Mesenchymal stem cell (in vitro differentiated cells and primary cell): ENCODE measurements at regions not wholly inside any gene's neighbourhood (a gene's known extent, or its start where the extent isn't known, plus 50 kb on each side); places are given as distances from the start of the nearest gene placed in this dataset.

Source experiments
- DNase-seq: peaks from one replicate; pipeline ENCODE4 v3.0.0-alpha.2; 2013
- H2AFZ ChIP-seq: one replicate; pipeline ENCODE4 v1.6.1; 2013; ENCODE audit warnings: low read depth, mild to moderate bottlenecking, control low read depth, inconsistent platforms, low read length, moderate library complexity
- H2AK5ac ChIP-seq: 2 replicates; pipeline ENCODE4 v1.6.1; 2013; ENCODE audit warnings: low read length, moderate library complexity, mild to moderate bottlenecking, inconsistent platforms; ENCODE audit not compliant: severe bottlenecking
- H2BK120ac ChIP-seq: one replicate; pipeline ENCODE4 v1.6.1; 2013; ENCODE audit warnings: low read depth, mild to moderate bottlenecking, inconsistent platforms, low read length, moderate library complexity
- H2BK12ac ChIP-seq, 2 experiments: one replicate each; pipeline ENCODE4 v1.6.1; 2013; ENCODE audit warnings: inconsistent platforms in 2 of 2, low read length in 2 of 2, mild to moderate bottlenecking in 2 of 2, moderate library complexity in 2 of 2, control low read depth in 1 of 2
- H2BK15ac ChIP-seq: one replicate; pipeline ENCODE4 v1.6.1; 2013; ENCODE audit warnings: mild to moderate bottlenecking, low read depth, inconsistent platforms; ENCODE audit not compliant: poor library complexity, severe bottlenecking
- H2BK5ac ChIP-seq: 2 replicates; pipeline ENCODE4 v1.6.1; 2013; ENCODE audit warnings: low read depth, mild to moderate bottlenecking, low read length, control low read depth, inconsistent platforms; ENCODE audit not compliant: poor library complexity, severe bottlenecking
- H3K14ac ChIP-seq, 2 experiments: one replicate each; pipeline ENCODE4 v1.6.1; 2013; ENCODE audit warnings: inconsistent platforms in 2 of 2, low read length in 2 of 2, control low read depth in 1 of 2, mild to moderate bottlenecking in 1 of 2, moderate library complexity in 1 of 2
- H3K18ac ChIP-seq, 2 experiments: one replicate each; pipeline ENCODE4 v1.6.1; 2013; ENCODE audit warnings: inconsistent platforms in 2 of 2, low read length in 2 of 2, control low read depth in 1 of 2, low read depth in 1 of 2, mild to moderate bottlenecking in 1 of 2
- H3K23ac ChIP-seq, 2 experiments: one replicate each; pipeline ENCODE4 v1.6.1; 2013; ENCODE audit warnings: inconsistent platforms in 2 of 2, low read length in 2 of 2, mild to moderate bottlenecking in 2 of 2, moderate library complexity in 2 of 2, control low read depth in 1 of 2
- H3K27ac ChIP-seq: 2 replicates; pipeline ENCODE4 v1.5.1; 2013; ENCODE audit warnings: mild to moderate bottlenecking, moderate library complexity, low read length, control low read depth, inconsistent platforms; ENCODE audit not compliant: poor library complexity, severe bottlenecking
- H3K27me3 ChIP-seq, 2 experiments: 2 replicates each; pipeline versions ENCODE4 v1.6.1 to v1.7.0; 2013; ENCODE audit warnings: low read length in 2 of 2, mild to moderate bottlenecking in 2 of 2, moderate library complexity in 2 of 2, control low read depth in 1 of 2, inconsistent platforms in 1 of 2; ENCODE audit not compliant: control insufficient read depth in 1 of 2, insufficient read depth in 1 of 2
- H3K36me3 ChIP-seq, 2 experiments: 2 replicates each; pipeline versions ENCODE4 v1.6.1 to v1.7.0; 2013; ENCODE audit warnings: low read length in 2 of 2, control low read depth in 1 of 2, inconsistent platforms in 1 of 2, low read depth in 1 of 2, mild to moderate bottlenecking in 1 of 2; ENCODE audit not compliant: insufficient read depth in 2 of 2, control insufficient read depth in 1 of 2
- H3K4ac ChIP-seq, 2 experiments: one replicate each; pipeline ENCODE4 v1.6.1; 2013; ENCODE audit warnings: inconsistent platforms in 2 of 2, low read length in 2 of 2, mild to moderate bottlenecking in 2 of 2, moderate library complexity in 2 of 2, control low read depth in 1 of 2, low read depth in 1 of 2
- H3K4me1 ChIP-seq: 2 replicates; pipeline ENCODE4 v1.6.1; 2013; ENCODE audit warnings: low read depth, low read length, control low read depth; ENCODE audit not compliant: control insufficient read depth, insufficient read depth
- H3K4me2 ChIP-seq: 2 replicates; pipeline ENCODE4 v1.6.1; 2013; ENCODE audit warnings: low read length, mild to moderate bottlenecking, inconsistent platforms; ENCODE audit not compliant: poor library complexity, severe bottlenecking
- H3K4me3 ChIP-seq, 2 experiments: 2 replicates each; pipeline versions ENCODE4 v1.5.1 to v1.7.0; 2013; ENCODE audit warnings: low read length in 2 of 2, mild to moderate bottlenecking in 2 of 2, control low read depth in 1 of 2, low read depth in 1 of 2; ENCODE audit not compliant: insufficient read depth in 1 of 2
- H3K79me1 ChIP-seq: replicated peaks from 2 replicates; pipeline ENCODE4 v1.6.1; 2013; ENCODE audit warnings: mild to moderate bottlenecking, control low read depth, low read length, inconsistent platforms; ENCODE audit not compliant: poor library complexity, severe bottlenecking
- H3K9ac ChIP-seq: 2 replicates; pipeline ENCODE4 v1.7.0; 2013; ENCODE audit warnings: mild to moderate bottlenecking, low read length, moderate library complexity
- H3K9me3 ChIP-seq: 2 replicates; pipeline ENCODE4 v1.7.0; 2013; ENCODE audit warnings: mild to moderate bottlenecking, low read length; ENCODE audit not compliant: control insufficient read depth
- H4K8ac ChIP-seq: one replicate; pipeline ENCODE4 v1.6.1; 2013; ENCODE audit warnings: inconsistent platforms, mild to moderate bottlenecking, low read length, moderate library complexity
- H4K91ac ChIP-seq: one replicate; pipeline ENCODE4 v1.6.1; 2013; ENCODE audit warnings: mild to moderate bottlenecking, low read length, inconsistent platforms
- WGBS: methylation state at CpG from one replicate; pipeline ENCODE4 v1.1.7; 2013; ENCODE audit warnings: mixed read lengths; 5-methylcytosine and 5-hydroxymethylcytosine counted together

- 100% methylated on average over 1 of the region's 2 CpGs for WGBS
- H3K27ac ChIP-seq = no peak overlapping the region
- no peak overlapping the region for H4K91ac ChIP-seq
- no peak overlapping the region for H4K8ac ChIP-seq
- H3K23ac ChIP-seq = no peak overlapping the region
- H3K4me3 ChIP-seq = no peak overlapping the region
- no peak overlapping the region for H2BK5ac ChIP-seq
- H2BK15ac ChIP-seq = no peak overlapping the region
- H3K27me3 ChIP-seq = no peaks in the 10 kb centered on the region
- H3K9ac ChIP-seq = no peak overlapping the region
- no peak overlapping the region for H2AK5ac ChIP-seq
- no peak overlapping the region for H2BK12ac ChIP-seq
- H3K18ac ChIP-seq = no peak overlapping the region
- no peaks in the 10 kb centered on the region for H3K79me1 ChIP-seq
- no peaks in the 10 kb centered on the region for H3K36me3 ChIP-seq
- no peak overlapping the region for H2BK120ac ChIP-seq
- no peak overlapping the region for H3K4ac ChIP-seq
- H3K4me1 ChIP-seq = no peaks in the 10 kb centered on the region
- no peak overlapping the region for H2AFZ ChIP-seq
- no peak overlapping the region for H3K4me2 ChIP-seq
- DNase-seq = no peak
- peaks cover 3% of the 10 kb centered on the region for H3K9me3 ChIP-seq
- no peak overlapping the region for H3K14ac ChIP-seq
These were observed 785.6 kb upstream of the CDH8 start for GRCh38 chr16:62821824-62822223.

- no CpG with 5 or more reads among the region's 3 CpGs for WGBS
- H3K18ac ChIP-seq = no peak overlapping the region
- H4K91ac ChIP-seq = no peak overlapping the region
- H3K4me2 ChIP-seq = no peak overlapping the region
- H2AFZ ChIP-seq = no peak overlapping the region
- no peak overlapping the region for H3K23ac ChIP-seq
- H3K9me3 ChIP-seq = peaks cover 3% of the 10 kb centered on the region
- H2BK15ac ChIP-seq = no peak overlapping the region
- DNase-seq = no peak
- no peak overlapping the region for H3K4ac ChIP-seq
- H2BK5ac ChIP-seq = no peak overlapping the region
- H2AK5ac ChIP-seq = no peak overlapping the region
- H3K36me3 ChIP-seq = no peaks in the 10 kb centered on the region
- no peaks in the 10 kb centered on the region for H3K4me1 ChIP-seq
- no peak overlapping the region for H3K27ac ChIP-seq
- H2BK12ac ChIP-seq = no peak overlapping the region
- H3K27me3 ChIP-seq = no peaks in the 10 kb centered on the region
- H3K14ac ChIP-seq = no peak overlapping the region
- no peak overlapping the region for H3K9ac ChIP-seq
- H2BK120ac ChIP-seq = no peak overlapping the region
- H4K8ac ChIP-seq = no peak overlapping the region
- no peaks in the 10 kb centered on the region for H3K79me1 ChIP-seq
- H3K4me3 ChIP-seq = no peak overlapping the region
These were observed 780.8 kb upstream of the CDH8 start for GRCh38 chr16:62816971-62817519.

GRCh38 chr16:62814891-62815290, 778.7 kb upstream of the CDH8 start:
- Histone ChIP-seq H3K14ac (no peak overlapping the region), H4K91ac (no peak overlapping the region), H4K8ac (no peak overlapping the region), H3K23ac (no peak overlapping the region), H2AK5ac (no peak overlapping the region), H3K36me3 (no peaks in the 10 kb centered on the region), H3K27ac (no peak overlapping the region), H3K18ac (no peak overlapping the region), H3K79me1 (no peaks in the 10 kb centered on the region), H3K4me2 (no peak overlapping the region), H2BK12ac (no peak overlapping the region), H2BK120ac (no peak overlapping the region), H3K4ac (no peak overlapping the region), H2AFZ (no peak overlapping the region), H3K27me3 (no peaks in the 10 kb centered on the region), H3K4me3 (no peak overlapping the region), H3K9ac (no peak overlapping the region), H3K4me1 (no peaks in the 10 kb centered on the region), H2BK5ac (no peak overlapping the region), H2BK15ac (no peak overlapping the region), H3K9me3 (peaks cover 7% of the 10 kb centered on the region)
- 93% methylated on average over 1 of the region's 2 CpGs for WGBS
- DNase-seq = no peak

GRCh38 chr16:62805221-62805857, 769.1 kb upstream of the CDH8 start:
- H3K4me3 ChIP-seq = no peak overlapping the region

More at GRCh38 chr16:62805221-62805857, 769.1 kb upstream of the CDH8 start:
- Histone ChIP-seq H2AK5ac (no peak overlapping the region), H2AFZ (no peak overlapping the region), H3K4ac (no peak overlapping the region), H3K79me1 (no peaks in the 10 kb centered on the region), H4K8ac (no peak overlapping the region), H2BK12ac (no peak overlapping the region), H3K27me3 (no peaks in the 10 kb centered on the region), H3K27ac (no peak overlapping the region), H3K23ac (no peak overlapping the region), H3K4me1 (no peaks in the 10 kb centered on the region), H2BK5ac (no peak overlapping the region), H3K4me2 (no peak overlapping the region), H3K9ac (no peak overlapping the region), H2BK120ac (no peak overlapping the region), H3K18ac (no peak overlapping the region), H3K14ac (no peak overlapping the region), H3K36me3 (no peaks in the 10 kb centered on the region), H4K91ac (no peak overlapping the region), H3K9me3 (peaks cover 14% of the 10 kb centered on the region), H2BK15ac (no peak overlapping the region)
- WGBS = 85% methylated on average over 4 of the region's 4 CpGs
- no peak for DNase-seq
